ENCODE measurements at regions not wholly inside any gene's neighbourhood (a gene's known extent, or its start where the extent isn't known, plus 50 kb on each side); places are given as distances from the start of the nearest gene placed in this dataset.
A peak's percentile ranks its signal among the peaks of the same experiment; 100 is the strongest.

GRCh38 chr21:26412885-26413284 lies 160.2 kb downstream of the CYYR1 start:
- no peak for DNase-seq

- peak; percentile 50 for DNase-seq
Observed at GRCh38 chr21:26409735-26410134, 163.4 kb downstream of the CYYR1 start.

- peak; percentile 60 for DNase-seq
Observed at GRCh38 chr21:26408511-26408910, 164.6 kb downstream of the CYYR1 start.

DNA sequence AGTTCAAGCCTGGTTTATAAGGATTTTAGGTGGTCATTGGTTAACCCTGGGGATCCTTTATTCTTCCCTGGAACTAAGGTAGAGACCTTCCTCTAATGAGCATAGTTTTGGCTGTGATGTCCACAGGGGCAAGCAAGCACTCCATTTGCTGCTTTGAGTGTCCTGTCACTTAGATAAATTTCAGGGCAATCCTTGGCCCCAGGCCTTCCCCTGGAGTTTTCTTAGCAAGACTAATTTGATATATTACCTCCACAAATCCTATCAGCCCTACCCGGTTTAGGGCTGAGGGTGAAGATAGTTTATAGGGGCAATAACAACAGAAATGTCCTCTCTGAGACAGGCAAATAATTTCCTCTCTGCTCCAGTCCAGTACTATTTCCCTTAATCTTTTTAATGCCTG lies 166.6 kb downstream of the CYYR1 start:
- no peak for DNase-seq

GRCh38 chr21:26405735-26406361 lies 167.2 kb downstream of the CYYR1 start:
- DNase-seq = peak; percentile 88

DNA sequence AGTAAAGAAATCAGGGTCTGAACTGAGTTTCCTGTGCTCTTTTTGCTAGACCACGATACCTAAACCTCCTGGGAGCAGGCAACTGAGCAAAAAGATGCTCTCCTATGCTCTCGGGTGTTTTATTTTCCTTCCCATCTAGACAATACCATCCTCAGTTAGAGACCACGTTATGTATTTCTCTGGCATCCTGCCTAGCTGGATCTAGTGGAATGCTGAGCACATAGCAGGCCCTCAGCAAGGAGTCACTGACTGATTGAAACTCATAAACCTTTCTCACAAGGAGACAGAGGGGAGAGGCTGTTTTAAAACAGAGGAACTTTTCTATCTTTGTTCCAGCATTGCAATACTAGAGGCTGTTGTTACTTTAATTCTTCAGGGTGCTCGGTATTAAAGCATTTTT lies 168.0 kb downstream of the CYYR1 start:
- DNase-seq = peak; percentile 79

DNA sequence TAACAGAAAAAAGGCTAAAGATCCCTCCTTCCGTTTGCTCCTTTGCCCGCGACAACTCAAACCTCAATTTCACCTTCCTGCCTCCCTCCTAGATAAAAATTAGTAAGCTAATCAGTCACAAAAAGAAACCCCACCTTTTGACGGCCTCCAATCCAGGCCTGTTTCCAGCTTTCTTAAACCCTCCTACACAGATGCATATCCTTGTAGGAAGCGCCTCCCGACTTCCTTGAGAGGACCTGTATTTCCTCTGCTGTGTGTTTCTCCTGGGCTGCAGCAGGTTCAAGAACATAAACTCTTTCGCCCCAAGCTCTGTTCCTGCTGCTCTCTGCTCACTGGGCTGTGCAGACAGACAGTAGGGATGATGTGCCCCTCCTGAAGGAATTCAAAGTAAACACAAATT lies 168.8 kb downstream of the CYYR1 start:
- DNase-seq = no peak

GRCh38 chr21:26403321-26403720 lies 169.8 kb downstream of the CYYR1 start:
- no peak for DNase-seq

DNA sequence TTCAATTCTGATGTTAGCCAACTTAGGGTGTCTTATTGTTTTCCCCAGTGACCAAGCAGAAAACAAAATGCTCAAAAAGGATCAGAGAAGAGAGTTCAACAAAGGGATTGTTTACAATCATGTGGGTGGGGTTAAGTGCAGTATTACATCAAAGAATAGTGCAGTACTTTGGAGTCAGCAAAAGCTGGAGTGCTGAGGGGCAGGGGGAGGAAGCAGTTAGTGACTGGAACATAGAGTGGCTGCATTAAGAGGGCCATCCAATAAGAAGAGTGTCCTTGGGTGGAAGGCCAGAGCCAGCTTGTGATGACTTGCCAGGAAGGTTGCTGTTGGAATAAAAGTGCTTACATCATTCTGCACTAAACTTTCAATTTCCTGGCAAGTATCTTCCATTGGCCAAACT lies 175.5 kb downstream of the CYYR1 start:
- DNase-seq = no peak

GRCh38 chr21:26394341-26394740 lies 178.7 kb downstream of the CYYR1 start:
- peak; percentile 23 for DNase-seq

- DNase-seq = no peak
Observed at GRCh38 chr21:26391166-26391565, 181.9 kb downstream of the CYYR1 start.

- DNase-seq = peak; percentile 87
Observed at GRCh38 chr21:26389971-26390641, 183.0 kb downstream of the CYYR1 start.

GRCh38 chr21:26388731-26389231 lies 184.3 kb downstream of the CYYR1 start:
- DNase-seq = peak; percentile 76

DNA sequence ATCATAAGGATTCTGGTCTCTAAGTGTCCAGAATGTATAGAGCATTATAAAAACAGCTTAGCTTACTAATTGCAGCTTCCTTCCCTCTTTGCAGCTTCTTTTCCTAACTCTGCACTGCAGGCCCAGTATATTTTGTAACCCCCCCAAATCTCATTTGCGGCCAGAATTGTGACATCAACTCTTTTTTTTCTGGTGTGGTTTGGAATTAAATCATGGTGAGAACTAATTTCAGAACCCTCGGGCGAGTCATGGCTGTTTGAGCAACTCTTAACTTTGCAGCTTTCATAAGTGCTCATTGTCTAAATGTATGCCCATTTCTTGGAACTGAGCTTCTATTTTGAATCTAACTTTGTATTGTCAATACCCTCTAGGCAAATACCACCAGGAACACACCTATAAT lies 187.4 kb downstream of the CYYR1 start:
- DNase-seq = peak; percentile 72

DNA sequence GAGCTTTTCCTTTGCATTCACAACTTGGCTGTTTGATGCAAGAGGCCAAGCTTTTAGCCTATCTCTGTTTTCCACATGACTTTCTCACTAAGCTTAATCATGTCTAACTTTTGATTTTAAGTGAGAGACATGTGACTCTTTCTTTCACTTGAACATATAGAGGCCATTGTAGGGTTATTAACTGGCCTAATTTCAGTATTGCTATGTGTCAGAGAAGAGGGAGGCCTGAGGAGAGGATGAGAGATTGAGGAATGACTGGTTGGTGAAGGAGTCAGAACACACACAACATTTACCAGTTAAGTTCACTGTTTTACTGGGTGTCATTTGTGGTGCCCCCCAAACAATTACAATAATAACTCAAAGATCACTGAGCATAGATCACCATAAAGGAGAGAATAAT lies 193.5 kb downstream of the CYYR1 start:
- no peak for DNase-seq

DNA sequence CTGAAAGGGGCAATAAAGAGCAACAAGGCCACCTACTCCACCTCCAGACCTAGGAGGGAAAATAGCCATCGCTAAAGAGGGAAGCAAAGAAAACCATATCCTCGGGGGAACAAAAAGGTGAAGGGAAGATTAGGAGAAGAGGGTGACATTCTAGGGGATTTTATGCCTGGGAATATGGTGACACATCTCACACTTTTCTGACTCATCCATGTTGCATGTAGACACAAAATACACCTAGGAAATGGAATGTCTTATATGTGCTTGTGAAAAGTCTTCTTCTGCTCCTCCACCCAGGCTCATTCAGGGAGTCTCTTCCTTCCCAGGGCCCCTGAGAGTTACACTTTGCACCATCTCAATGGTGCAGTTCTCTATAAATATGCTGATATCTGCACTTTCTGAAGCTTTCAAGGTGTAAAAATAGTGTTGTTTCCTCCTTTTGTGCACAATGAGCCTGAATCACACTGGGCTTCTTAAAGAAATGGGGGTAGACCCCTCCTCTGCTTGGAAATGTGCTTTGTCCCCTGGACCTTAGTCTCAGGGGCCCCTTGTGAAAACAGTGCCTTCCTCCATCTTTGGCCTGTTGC lies 195.9 kb downstream of the CYYR1 start:
- no peak for DNase-seq

DNA sequence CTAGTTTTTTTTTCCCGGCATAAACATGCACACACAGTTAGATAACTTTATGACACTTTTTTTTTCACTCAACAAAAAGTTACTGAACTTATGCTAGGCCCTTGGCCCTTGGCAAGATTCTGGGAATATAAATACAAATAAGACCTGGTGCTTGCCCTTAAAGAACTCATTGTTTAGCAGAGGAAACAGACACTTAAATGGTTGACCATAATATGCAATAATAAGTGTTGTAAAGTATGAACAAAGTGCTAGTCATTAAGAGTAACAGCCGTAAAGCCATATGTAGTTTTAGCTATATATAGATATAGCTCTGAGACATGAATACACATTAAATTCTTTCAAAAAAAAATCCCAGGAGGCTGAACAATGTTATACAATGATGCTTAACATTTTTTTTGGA lies 198.3 kb downstream of the CYYR1 start:
- no peak for DNase-seq

- no peak for DNase-seq
Observed at GRCh38 chr21:26368591-26369320, 198.2 kb upstream of the APP start.

- peak; percentile 29 for DNase-seq
Observed at GRCh38 chr21:26366781-26367180, 196.2 kb upstream of the APP start.

DNA sequence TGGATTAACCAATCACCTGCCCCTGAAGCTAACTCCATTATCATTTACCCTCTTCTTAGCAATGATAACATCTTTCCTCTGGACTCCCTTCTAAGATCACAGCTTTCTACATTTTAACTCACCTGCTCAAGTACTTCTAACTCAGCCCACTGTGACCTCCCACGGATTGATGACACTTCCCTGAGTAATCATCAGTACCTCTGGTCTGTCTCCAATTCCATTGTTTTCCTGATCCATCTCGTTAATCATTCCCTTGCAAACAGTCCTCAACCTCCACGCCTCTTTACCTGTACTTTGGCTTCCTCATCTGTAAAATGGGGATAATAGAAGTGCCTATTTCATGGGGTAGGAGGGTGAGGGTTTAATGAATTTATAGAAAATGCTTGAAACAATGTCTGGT lies 195.3 kb upstream of the APP start:
- no peak for DNase-seq

DNA sequence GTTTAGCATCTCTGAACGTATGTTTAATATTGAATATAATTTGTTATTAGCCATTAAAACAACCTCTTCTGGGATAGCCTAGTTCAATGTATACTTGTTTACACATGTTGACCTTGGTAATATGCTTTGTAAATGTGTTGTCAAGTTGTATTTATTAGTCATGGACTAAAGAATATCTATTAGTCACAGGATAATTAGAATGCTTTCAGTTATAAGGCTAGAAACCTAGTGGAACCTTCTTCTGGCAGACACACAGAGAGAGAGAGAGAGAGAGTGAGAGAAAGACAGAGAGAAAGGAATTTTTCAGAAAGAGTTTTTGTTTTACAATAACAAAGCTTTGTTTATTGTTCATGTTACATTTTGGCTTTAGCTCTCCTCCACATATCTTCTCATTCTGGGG lies 181.1 kb upstream of the APP start:
- DNase-seq = no peak

DNA sequence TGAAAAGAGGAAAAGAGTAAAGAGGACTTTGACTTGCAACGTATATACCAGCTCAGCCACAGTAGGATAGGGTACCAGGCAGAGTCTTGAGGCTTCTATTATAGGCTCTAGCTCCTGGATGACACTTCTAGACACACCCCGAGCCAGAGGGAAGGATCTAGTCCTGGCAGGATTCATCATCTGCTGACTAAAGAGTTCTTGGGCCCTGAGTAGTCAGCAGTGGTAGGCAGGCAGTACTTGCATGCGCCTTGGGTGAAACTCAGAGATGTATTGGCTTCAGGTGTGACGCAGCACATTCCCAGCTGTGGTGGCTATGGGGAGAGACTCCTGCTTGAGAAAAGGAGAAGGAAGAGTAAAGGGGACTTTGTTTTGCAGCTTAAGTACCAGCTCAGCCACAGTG lies 162.3 kb upstream of the APP start:
- DNase-seq = no peak

DNA sequence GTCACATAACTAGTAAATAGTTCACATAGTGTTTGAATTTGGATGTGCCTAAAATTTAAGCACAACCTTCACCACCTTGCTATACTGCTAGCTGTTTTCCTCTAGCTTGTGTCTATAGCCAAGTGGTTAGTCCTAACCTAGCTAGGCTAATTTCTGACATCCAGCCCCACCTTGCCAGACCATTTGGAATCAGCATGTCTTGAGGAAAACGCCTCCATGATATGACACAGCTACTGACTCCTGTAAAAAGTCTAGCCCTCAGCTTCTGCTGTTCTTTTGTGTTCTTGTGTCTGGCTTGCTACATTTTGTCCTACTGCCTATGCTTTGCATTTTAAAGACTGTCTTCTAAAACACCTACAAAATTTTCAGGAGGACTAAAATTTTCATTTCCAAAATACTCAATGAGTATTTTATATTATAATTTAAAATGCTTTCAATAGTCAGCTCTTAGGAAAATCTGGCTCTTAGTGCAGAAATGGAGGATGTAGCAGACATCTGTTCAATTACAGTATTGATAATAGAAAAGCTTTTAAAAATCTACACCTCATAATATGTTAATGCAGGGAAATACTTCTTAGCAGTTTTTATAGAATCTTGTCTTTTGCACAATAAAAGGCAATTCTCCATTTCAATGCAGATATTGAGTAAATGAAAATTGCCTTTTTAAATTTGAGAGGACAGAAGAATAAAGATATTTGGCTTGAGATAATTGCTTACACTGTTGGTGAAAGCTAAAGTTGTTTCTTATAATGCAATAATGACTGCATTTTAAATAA lies 160.8 kb upstream of the APP start:
- DNase-seq = no peak
